Natural killer cell (primary cell): ENCODE measurements at regions not wholly inside any gene's neighbourhood (a gene's known extent, or its start where the extent isn't known, plus 50 kb on each side); places are given as distances from the start of the nearest gene placed in this dataset.

Source experiments
- ATAC-seq, 3 donors: fragments of 150-1000 bp in 2 of 3; fragments of 200-7000 bp in 1 of 3; cut with Tn5 transposase; 1 replicate in 1 of 3; 2 replicates in 2 of 3; pipeline ENCODE4 v1.10.0; 2021; ENCODE audit warnings: mild to moderate bottlenecking in 2 of 3, moderate library complexity in 2 of 3
- DNase-seq, 2 donors: peaks; one replicate each; pipeline versions ENCODE4 v3.0.0 to v3.0.0-alpha.2; 2013 to 2021; ENCODE audit warnings: mixed read lengths in 1 of 2
- H3K27ac ChIP-seq: one replicate; pipeline ENCODE4 v1.5.1; 2013; ENCODE audit warnings: mild to moderate bottlenecking, low read length
- H3K27me3 ChIP-seq: one replicate; pipeline ENCODE4 v1.6.1; 2013; ENCODE audit warnings: low read length; ENCODE audit not compliant: control insufficient read depth, insufficient read depth
- H3K36me3 ChIP-seq: one replicate; pipeline ENCODE4 v1.6.1; 2013; ENCODE audit warnings: low read length; ENCODE audit not compliant: control insufficient read depth, insufficient read depth
- H3K4me1 ChIP-seq: one replicate; pipeline ENCODE4 v1.6.1; 2013; ENCODE audit warnings: low read length; ENCODE audit not compliant: control insufficient read depth, insufficient read depth
- H3K4me3 ChIP-seq: one replicate; pipeline ENCODE4 v1.5.1; 2013; ENCODE audit warnings: low read length
- H3K9me3 ChIP-seq: one replicate; pipeline ENCODE4 v1.6.1; 2013; ENCODE audit warnings: low read length; ENCODE audit not compliant: control insufficient read depth, insufficient read depth
- H3K27ac Mint-ChIP-seq, 2 donors: one replicate each; pipeline ENCODE4 v1.8.0; 2022; ENCODE audit warnings: mild to moderate bottlenecking in 2 of 2, mixed read lengths in 2 of 2, moderate library complexity in 1 of 2
- H3K27me3 Mint-ChIP-seq, 2 donors: one replicate each; pipeline ENCODE4 v1.8.0; 2022; ENCODE audit warnings: low read depth in 2 of 2, mixed read lengths in 2 of 2
- H3K36me3 Mint-ChIP-seq: one replicate; pipeline ENCODE4 v1.8.0; 2022; ENCODE audit warnings: mixed read lengths
- H3K4me1 Mint-ChIP-seq, 2 donors: one replicate each; pipeline ENCODE4 v1.8.0; 2022; ENCODE audit warnings: mixed read lengths in 2 of 2
- H3K4me3 Mint-ChIP-seq: one replicate; pipeline ENCODE4 v1.8.0; 2022; ENCODE audit warnings: mild to moderate bottlenecking, moderate library complexity, mixed read lengths
- H3K9me3 Mint-ChIP-seq, 2 donors: one replicate each; pipeline ENCODE4 v1.8.0; 2022; ENCODE audit warnings: mixed read lengths in 2 of 2
- WGBS: methylation state at CpG from one replicate; pipeline ENCODE4 v1.1.7; 2013; ENCODE audit warnings: missing lambda C conversion rate; ENCODE audit not compliant: insufficient coverage; 5-methylcytosine and 5-hydroxymethylcytosine counted together
- intact Hi-C: fragments of 100-400 bp; cut with micrococcal nuclease; formaldehyde crosslinking; loops from one replicate; pipeline ENCODE4 v1.14.2; 2022
- TF ChIP-seq, protein P1 (sequence below): fragments of 200-600 bp; IDR thresholded peaks from one replicate; pipeline ENCODE4 v1.8.0; 2022; ENCODE audit warnings: antibody characterized with exemption

DNA sequence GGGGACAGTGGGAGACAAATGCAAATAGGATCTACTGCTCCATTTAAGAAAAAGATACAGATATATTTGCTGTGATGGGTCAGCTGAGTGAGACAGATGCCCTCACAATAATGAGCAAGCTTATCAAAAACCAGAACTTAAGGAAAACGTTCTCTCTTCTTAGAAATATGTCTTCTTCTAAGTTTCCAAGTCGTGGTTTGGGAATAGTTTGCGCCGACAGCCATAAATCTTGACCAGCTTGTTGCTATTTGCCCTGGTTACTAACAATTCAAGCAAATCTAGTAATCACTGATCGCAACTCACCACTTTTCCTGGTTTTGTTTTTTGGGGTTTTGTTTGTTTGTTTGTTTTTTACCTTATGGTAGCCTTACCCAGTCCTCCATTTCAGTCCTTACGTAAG, 67.6 kb upstream of the GUCY1A1 start:
- Histone ChIP-seq H3K4me1 (no peaks in the 10 kb centered on the region), H3K4me3 (no peak overlapping the region), H3K27me3 (no peaks in the 10 kb centered on the region), H3K36me3 (no peaks in the 10 kb centered on the region), H3K27ac (no peak overlapping the region), H3K9me3 (no peaks in the 10 kb centered on the region)
- TF ChIP-seq, protein P1, sequence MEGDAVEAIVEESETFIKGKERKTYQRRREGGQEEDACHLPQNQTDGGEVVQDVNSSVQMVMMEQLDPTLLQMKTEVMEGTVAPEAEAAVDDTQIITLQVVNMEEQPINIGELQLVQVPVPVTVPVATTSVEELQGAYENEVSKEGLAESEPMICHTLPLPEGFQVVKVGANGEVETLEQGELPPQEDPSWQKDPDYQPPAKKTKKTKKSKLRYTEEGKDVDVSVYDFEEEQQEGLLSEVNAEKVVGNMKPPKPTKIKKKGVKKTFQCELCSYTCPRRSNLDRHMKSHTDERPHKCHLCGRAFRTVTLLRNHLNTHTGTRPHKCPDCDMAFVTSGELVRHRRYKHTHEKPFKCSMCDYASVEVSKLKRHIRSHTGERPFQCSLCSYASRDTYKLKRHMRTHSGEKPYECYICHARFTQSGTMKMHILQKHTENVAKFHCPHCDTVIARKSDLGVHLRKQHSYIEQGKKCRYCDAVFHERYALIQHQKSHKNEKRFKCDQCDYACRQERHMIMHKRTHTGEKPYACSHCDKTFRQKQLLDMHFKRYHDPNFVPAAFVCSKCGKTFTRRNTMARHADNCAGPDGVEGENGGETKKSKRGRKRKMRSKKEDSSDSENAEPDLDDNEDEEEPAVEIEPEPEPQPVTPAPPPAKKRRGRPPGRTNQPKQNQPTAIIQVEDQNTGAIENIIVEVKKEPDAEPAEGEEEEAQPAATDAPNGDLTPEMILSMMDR, result no peak
- Mint-ChIP-seq H3K4me1 (peaks cover 0 to 7% of the 10 kb centered on the region in 2 donors), H3K27ac (no peak overlapping the region), H3K27me3 (peaks cover 0 to 2% of the 10 kb centered on the region in 2 donors), H3K36me3 (no peaks in the 10 kb centered on the region), H3K4me3 (no peak overlapping the region), H3K9me3 (no peaks in the 10 kb centered on the region)
- 62% methylated on average over 4 of the region's 6 CpGs for WGBS
- intact Hi-C loops, result no loop called here
- no peak for ATAC-seq
- no peak for DNase-seq

DNA sequence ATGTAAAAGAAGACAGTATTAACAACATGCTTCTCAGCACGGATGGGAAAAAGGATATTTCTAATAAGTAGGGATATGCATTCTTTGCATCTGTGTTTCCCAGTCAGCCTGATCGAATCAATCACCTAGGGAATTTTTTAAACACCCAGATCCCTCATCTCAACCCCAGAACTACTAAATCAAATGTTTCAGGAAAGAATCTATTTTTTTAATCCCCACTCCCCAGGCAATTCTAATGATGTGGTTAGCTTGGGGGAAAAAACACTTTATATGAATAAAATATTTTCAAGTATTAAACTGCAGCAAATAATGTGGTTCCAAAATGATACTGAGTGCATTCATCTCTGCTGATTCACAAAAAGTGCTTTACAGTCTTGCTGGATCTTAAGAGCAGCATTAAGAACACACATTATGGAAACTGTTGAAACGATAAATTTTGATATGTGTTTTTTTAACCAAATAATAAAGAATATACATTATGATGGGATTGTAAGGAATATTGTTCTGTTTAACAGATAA, 68.7 kb upstream of the GUCY1A1 start:
- Mint-ChIP-seq H3K27me3 (peaks cover 0 to 2% of the 10 kb centered on the region in 2 donors), H3K4me3 (no peak overlapping the region), H3K9me3 (no peaks in the 10 kb centered on the region), H3K4me1 (peaks cover 0 to 3% of the 10 kb centered on the region in 2 donors), H3K36me3 (no peaks in the 10 kb centered on the region), H3K27ac (no peak overlapping the region)
- ATAC-seq (no peak), DNase-seq (no peak)
- H3K4me3 ChIP-seq, result no peak overlapping the region
- TF ChIP-seq, protein P1, result no peak
- intact Hi-C loops, result no loop called here
- no peaks in the 10 kb centered on the region for H3K9me3 ChIP-seq
- no peak overlapping the region for H3K27ac ChIP-seq
- no peaks in the 10 kb centered on the region for H3K27me3 ChIP-seq
- 60% methylated on average over 1 of the region's 3 CpGs for WGBS
- H3K36me3 ChIP-seq, result no peaks in the 10 kb centered on the region
- H3K4me1 ChIP-seq, result no peaks in the 10 kb centered on the region

DNA sequence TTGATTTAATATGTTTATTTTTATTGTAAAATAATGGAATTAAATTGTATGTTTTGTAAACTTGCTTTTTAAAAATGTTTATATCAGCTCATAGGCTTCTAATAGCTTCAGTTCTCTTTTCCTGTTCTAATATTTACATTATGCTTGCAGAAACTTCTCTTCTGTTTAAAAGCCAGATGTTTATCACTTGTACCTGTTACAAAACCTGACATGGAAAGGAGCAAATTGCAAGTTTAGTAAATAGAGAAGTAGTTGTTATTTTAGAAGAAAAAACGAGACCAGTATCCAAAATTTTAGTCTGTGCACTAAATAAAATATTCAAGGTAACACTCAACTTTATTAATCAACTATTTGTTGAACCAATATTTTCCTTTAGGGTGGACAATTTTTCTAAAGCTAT, 69.4 kb upstream of the GUCY1A1 start:
- Mint-ChIP-seq H3K9me3 (no peaks in the 10 kb centered on the region), H3K27ac (no peak overlapping the region), H3K36me3 (no peaks in the 10 kb centered on the region), H3K4me1 (peaks cover 0 to 4% of the 10 kb centered on the region in 2 donors), H3K27me3 (peaks cover 0 to 2% of the 10 kb centered on the region in 2 donors), H3K4me3 (no peak overlapping the region)
- WGBS, result no CpG with 5 or more reads among the region's 1 CpG
- no peaks in the 10 kb centered on the region for H3K4me1 ChIP-seq
- H3K27me3 ChIP-seq, result no peaks in the 10 kb centered on the region
- TF ChIP-seq, protein P1, result no peak
- no peaks in the 10 kb centered on the region for H3K9me3 ChIP-seq
- no peaks in the 10 kb centered on the region for H3K36me3 ChIP-seq
- H3K27ac ChIP-seq, result no peak overlapping the region
- intact Hi-C loops, result no loop called here
- no peak for ATAC-seq
- no peak overlapping the region for H3K4me3 ChIP-seq
- no peak for DNase-seq

DNA sequence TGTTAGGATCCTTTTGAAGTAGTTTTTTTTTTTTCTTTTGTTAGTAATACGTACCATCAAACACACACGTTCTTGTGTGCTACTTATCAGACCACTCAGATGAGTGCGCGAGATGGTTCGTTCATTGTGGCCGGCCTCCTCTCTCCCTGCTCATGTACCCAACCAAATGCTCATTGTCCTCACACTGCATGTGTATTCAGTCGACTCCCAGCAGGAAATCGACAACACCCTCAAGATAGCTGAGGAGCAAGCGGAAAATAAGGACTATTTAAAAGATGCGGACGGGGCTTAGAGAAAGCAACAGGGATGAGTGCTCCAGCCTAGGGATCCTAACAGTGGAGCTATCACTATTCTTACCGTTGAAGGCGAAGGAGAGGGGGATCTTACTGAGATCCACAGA, 72.9 kb upstream of the GUCY1A1 start:
- H3K4me1 Mint-ChIP-seq, result peaks cover 4 to 6% of the 10 kb centered on the region in 2 donors
- WGBS, result 91% methylated on average over 13 of the region's 13 CpGs
- peaks cover 0 to 2% of the 10 kb centered on the region in 2 donors for H3K27me3 Mint-ChIP-seq
- Histone ChIP-seq H3K4me1 (no peaks in the 10 kb centered on the region), H3K9me3 (no peaks in the 10 kb centered on the region), H3K36me3 (no peaks in the 10 kb centered on the region), H3K4me3 (no peak overlapping the region), H3K27ac (no peak overlapping the region), H3K27me3 (no peaks in the 10 kb centered on the region)
- DNase-seq (no peak), ATAC-seq (no peak)
- peaks cover 0 to 3% of the 10 kb centered on the region in 2 donors for H3K9me3 Mint-ChIP-seq
- TF ChIP-seq, protein P1, result no peak
- no peak overlapping the region for H3K27ac Mint-ChIP-seq
- no peak overlapping the region for H3K4me3 Mint-ChIP-seq
- intact Hi-C loops, result no loop called here
- H3K36me3 Mint-ChIP-seq, result no peaks in the 10 kb centered on the region
